ENCODE measurements at regions not wholly inside any gene's neighbourhood (a gene's known extent, or its start where the extent isn't known, plus 50 kb on each side); places are given as distances from the start of the nearest gene placed in this dataset.

DNA sequence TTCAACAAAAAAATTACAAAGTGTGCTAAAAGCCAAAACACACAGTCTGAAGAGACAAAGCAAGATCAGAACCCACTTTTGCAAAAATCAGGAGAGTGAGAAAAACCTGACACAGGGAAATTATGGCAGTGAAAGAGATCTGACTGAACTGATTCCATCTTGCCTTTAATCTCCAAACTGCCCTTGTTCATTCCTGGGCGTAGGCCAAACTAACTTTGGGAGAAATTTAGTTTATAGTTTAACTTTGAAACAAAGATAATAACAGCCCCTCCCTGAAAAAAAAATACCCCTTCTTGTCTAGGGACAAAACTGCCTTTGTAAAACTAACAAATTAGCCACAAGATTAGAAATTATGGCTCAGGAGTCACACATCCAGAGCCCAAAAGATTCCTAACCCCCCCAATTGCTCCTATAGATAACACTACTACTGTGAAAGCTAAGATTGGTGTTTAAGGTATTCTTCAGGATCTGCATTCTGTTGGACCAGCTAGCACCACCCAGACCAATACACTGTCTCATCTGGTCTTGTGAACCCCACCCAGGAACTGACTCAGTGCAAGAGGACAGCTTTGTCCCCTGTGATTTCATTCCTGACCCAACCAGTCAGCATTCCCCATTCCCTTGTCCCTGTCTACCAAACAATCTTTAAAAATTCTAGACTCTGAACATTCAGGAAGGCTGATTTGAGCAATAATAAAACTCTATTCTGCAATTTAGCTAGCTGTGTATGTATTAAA is 226.1 kb upstream of the SH3BP4 start:
- no peak overlapping the region for H3K27ac ChIP-seq (ENCODE audit: low read length)
- no peak overlapping the region for H3K4me3 ChIP-seq (ENCODE audit: low read length)
- H3K27me3 Mint-ChIP-seq (ENCODE audit: low read depth in 2 of 2) = peaks cover 5 to 27% of the 10 kb centered on the region in 2 donors
- intact Hi-C loops (cut with micrococcal nuclease) = no loop called here
- H3K4me3 Mint-ChIP-seq = no peak overlapping the region
- H3K9me3 Mint-ChIP-seq = no peaks in the 10 kb centered on the region
- no peak overlapping the region for H3K27ac Mint-ChIP-seq
- no peaks in the 10 kb centered on the region for H3K9me3 ChIP-seq (ENCODE audit: control insufficient read depth, insufficient read depth, low read length)
- no peak for DNase-seq
- H3K4me1 Mint-ChIP-seq = no peaks in the 10 kb centered on the region
- TF ChIP-seq, protein P1, sequence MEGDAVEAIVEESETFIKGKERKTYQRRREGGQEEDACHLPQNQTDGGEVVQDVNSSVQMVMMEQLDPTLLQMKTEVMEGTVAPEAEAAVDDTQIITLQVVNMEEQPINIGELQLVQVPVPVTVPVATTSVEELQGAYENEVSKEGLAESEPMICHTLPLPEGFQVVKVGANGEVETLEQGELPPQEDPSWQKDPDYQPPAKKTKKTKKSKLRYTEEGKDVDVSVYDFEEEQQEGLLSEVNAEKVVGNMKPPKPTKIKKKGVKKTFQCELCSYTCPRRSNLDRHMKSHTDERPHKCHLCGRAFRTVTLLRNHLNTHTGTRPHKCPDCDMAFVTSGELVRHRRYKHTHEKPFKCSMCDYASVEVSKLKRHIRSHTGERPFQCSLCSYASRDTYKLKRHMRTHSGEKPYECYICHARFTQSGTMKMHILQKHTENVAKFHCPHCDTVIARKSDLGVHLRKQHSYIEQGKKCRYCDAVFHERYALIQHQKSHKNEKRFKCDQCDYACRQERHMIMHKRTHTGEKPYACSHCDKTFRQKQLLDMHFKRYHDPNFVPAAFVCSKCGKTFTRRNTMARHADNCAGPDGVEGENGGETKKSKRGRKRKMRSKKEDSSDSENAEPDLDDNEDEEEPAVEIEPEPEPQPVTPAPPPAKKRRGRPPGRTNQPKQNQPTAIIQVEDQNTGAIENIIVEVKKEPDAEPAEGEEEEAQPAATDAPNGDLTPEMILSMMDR (IDR thresholded peaks at IDR 0.05) = no peak
- H3K4me1 ChIP-seq (ENCODE audit: control insufficient read depth, insufficient read depth, low read length) = no peaks in the 10 kb centered on the region
- WGBS (ENCODE audit: insufficient coverage) = no CpG with 5 or more reads among the region's 1 CpG
- H3K36me3 ChIP-seq (ENCODE audit: control insufficient read depth, insufficient read depth, low read length) = no peaks in the 10 kb centered on the region
- ATAC-seq = no peak
- H3K36me3 Mint-ChIP-seq = no peaks in the 10 kb centered on the region
- H3K27me3 ChIP-seq (ENCODE audit: control insufficient read depth, insufficient read depth, low read length) = no peaks in the 10 kb centered on the region

DNA sequence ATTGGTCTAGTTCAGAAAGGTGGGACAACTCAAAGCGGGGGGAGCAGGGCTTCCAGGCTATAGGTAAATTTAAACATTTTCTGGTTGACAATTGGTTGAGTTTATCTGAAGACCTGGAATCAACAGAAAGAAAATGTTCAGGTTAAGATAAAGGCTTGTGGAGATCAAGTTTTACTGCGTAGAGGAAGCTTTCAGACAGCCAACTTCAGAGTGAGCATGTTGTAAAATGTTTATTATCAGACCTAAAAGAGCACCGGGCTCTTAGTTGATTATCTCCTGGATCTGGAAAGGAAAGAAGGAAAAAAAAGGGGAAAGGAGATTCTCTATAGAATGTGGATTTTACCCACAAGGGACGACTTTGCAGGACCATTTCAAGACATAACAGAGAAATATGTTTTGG is 227.0 kb upstream of the SH3BP4 start:
- WGBS (ENCODE audit: insufficient coverage) = 82% methylated on average over 4 of the region's 4 CpGs
- no peaks in the 10 kb centered on the region for H3K9me3 ChIP-seq (ENCODE audit: control insufficient read depth, insufficient read depth, low read length)
- H3K27ac ChIP-seq (ENCODE audit: low read length) = no peak overlapping the region
- Mint-ChIP-seq H3K27ac (no peak overlapping the region), H3K4me3 (no peak overlapping the region), H3K9me3 (no peaks in the 10 kb centered on the region), H3K36me3 (no peaks in the 10 kb centered on the region), H3K27me3 (ENCODE audit: low read depth in 2 of 2) (peaks cover 5 to 27% of the 10 kb centered on the region in 2 donors), H3K4me1 (no peaks in the 10 kb centered on the region)
- no peak for DNase-seq
- intact Hi-C loops (cut with micrococcal nuclease) = no loop called here
- no peaks in the 10 kb centered on the region for H3K27me3 ChIP-seq (ENCODE audit: control insufficient read depth, insufficient read depth, low read length)
- no peaks in the 10 kb centered on the region for H3K36me3 ChIP-seq (ENCODE audit: control insufficient read depth, insufficient read depth, low read length)
- ATAC-seq = no peak
- TF ChIP-seq, protein P1 (IDR thresholded peaks at IDR 0.05) = no peak
- H3K4me1 ChIP-seq (ENCODE audit: control insufficient read depth, insufficient read depth, low read length) = no peaks in the 10 kb centered on the region
- H3K4me3 ChIP-seq (ENCODE audit: low read length) = no peak overlapping the region

DNA sequence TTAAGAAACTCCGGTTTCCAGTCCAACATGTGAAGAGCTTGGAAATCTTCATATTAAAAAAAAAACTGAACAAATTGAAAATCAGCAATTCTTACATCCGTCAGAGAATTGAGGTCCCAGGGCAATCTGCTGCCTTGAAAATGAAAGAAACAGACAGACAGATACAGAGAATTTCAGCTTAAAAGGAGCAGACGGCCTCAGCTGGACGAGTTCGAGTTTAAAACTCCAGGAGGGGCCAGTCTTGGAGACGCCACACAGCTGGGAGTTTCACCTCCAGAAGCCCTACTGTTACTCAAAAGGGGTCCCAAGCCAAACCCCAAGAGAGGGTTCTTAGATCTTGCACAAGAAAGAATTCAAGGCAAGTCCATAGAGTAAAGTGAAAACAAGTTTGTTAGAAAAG is 226.5 kb upstream of the ARL4C start:
- DNase-seq = no peak
- intact Hi-C loops (cut with micrococcal nuclease) = no loop called here
- H3K9me3 Mint-ChIP-seq = no peaks in the 10 kb centered on the region
- Histone ChIP-seq H3K4me1 (ENCODE audit: control insufficient read depth, insufficient read depth, low read length) (no peaks in the 10 kb centered on the region), H3K36me3 (ENCODE audit: control insufficient read depth, insufficient read depth, low read length) (no peaks in the 10 kb centered on the region), H3K4me3 (ENCODE audit: low read length) (no peak overlapping the region), H3K9me3 (ENCODE audit: control insufficient read depth, insufficient read depth, low read length) (no peaks in the 10 kb centered on the region), H3K27me3 (ENCODE audit: control insufficient read depth, insufficient read depth, low read length) (no peaks in the 10 kb centered on the region), H3K27ac (ENCODE audit: low read length) (no peak overlapping the region)
- no peak for ATAC-seq
- no peak overlapping the region for H3K4me3 Mint-ChIP-seq
- H3K27ac Mint-ChIP-seq = no peak overlapping the region
- TF ChIP-seq, protein P1 (IDR thresholded peaks at IDR 0.05) = no peak
- peaks cover 5 to 27% of the 10 kb centered on the region in 2 donors for H3K27me3 Mint-ChIP-seq (ENCODE audit: low read depth in 2 of 2)
- no peaks in the 10 kb centered on the region for H3K4me1 Mint-ChIP-seq
- WGBS (ENCODE audit: insufficient coverage) = 84% methylated on average over 6 of the region's 6 CpGs
- no peaks in the 10 kb centered on the region for H3K36me3 Mint-ChIP-seq

DNA sequence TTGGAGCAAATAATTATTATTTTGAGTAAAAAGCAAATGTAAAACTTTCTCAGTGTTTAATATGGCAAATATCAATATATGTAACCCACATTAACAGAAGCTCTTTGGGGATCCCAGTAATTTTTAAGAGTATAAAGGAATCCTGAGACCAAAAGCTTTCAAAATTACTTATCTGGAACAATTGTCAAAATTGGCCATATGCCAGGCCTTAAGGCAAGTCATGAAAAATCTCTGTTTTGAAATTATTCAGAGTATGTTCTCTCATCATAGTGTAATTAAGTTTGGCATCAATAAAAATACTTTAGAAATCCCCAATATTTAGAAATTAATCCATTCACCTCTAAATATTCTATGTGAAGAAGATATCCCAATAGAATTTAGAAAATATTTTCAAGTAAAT is 225.3 kb upstream of the ARL4C start:
- Mint-ChIP-seq H3K27ac (no peak overlapping the region), H3K36me3 (no peaks in the 10 kb centered on the region), H3K4me1 (no peaks in the 10 kb centered on the region), H3K27me3 (ENCODE audit: low read depth in 2 of 2) (peaks cover 5 to 27% of the 10 kb centered on the region in 2 donors), H3K4me3 (no peak overlapping the region), H3K9me3 (no peaks in the 10 kb centered on the region)
- Histone ChIP-seq H3K27ac (ENCODE audit: low read length) (no peak overlapping the region), H3K4me3 (ENCODE audit: low read length) (no peak overlapping the region), H3K9me3 (ENCODE audit: control insufficient read depth, insufficient read depth, low read length) (no peaks in the 10 kb centered on the region), H3K4me1 (ENCODE audit: control insufficient read depth, insufficient read depth, low read length) (no peaks in the 10 kb centered on the region), H3K27me3 (ENCODE audit: control insufficient read depth, insufficient read depth, low read length) (no peaks in the 10 kb centered on the region), H3K36me3 (ENCODE audit: control insufficient read depth, insufficient read depth, low read length) (no peaks in the 10 kb centered on the region)
- intact Hi-C loops (cut with micrococcal nuclease) = no loop called here
- ATAC-seq (no peak), DNase-seq (no peak)
- TF ChIP-seq, protein P1 (IDR thresholded peaks at IDR 0.05) = no peak

Measured in natural killer cell (primary cell).